Liver (tissue), 7 donors: ENCODE measurements at regions not wholly inside any gene's neighbourhood (a gene's known extent, or its start where the extent isn't known, plus 50 kb on each side); places are given as distances from the start of the nearest gene placed in this dataset.

Experiments
- DNase-seq: peaks from one replicate; pipeline ENCODE4 v3.0.0-alpha.2; 2017; ENCODE audit warnings: low spot score
- H3K27ac ChIP-seq, 2 donors: one replicate each; pipeline ENCODE4 v1.7.0; 2013; ENCODE audit warnings: inconsistent platforms in 2 of 2, low read length in 2 of 2, control low read depth in 1 of 2, low read depth in 1 of 2, mild to moderate bottlenecking in 1 of 2
- H3K27me3 ChIP-seq, 4 donors: one replicate each; pipeline versions ENCODE4 v1.6.1 to v1.7.0; 2013; ENCODE audit warnings: low read length in 3 of 4, inconsistent platforms in 1 of 4, mild to moderate bottlenecking in 1 of 4, moderate library complexity in 1 of 4; ENCODE audit not compliant: control insufficient read depth in 4 of 4, insufficient read depth in 4 of 4
- H3K36me3 ChIP-seq, 4 donors: one replicate each; pipeline versions ENCODE4 v1.6.1 to v1.7.0; 2013; ENCODE audit warnings: low read length in 3 of 4, mild to moderate bottlenecking in 3 of 4, low read depth in 1 of 4, moderate library complexity in 1 of 4; ENCODE audit not compliant: control insufficient read depth in 4 of 4, insufficient read depth in 3 of 4
- H3K4me1 ChIP-seq, 4 donors: one replicate each; pipeline versions ENCODE4 v1.6.1 to v1.7.0; 2013; ENCODE audit warnings: low read length in 3 of 4, mild to moderate bottlenecking in 3 of 4, moderate library complexity in 1 of 4; ENCODE audit not compliant: control insufficient read depth in 4 of 4, insufficient read depth in 4 of 4
- H3K4me3 ChIP-seq, 3 donors: one replicate each; pipeline versions ENCODE4 v1.6.1 to v1.7.0; 2013; ENCODE audit warnings: low read length in 3 of 3, control low read depth in 1 of 3, low read depth in 1 of 3, mild to moderate bottlenecking in 1 of 3
- H3K9ac ChIP-seq, 2 donors: one replicate each; pipeline ENCODE4 v1.7.0; 2013; ENCODE audit warnings: low read length in 2 of 2, mild to moderate bottlenecking in 2 of 2, moderate library complexity in 2 of 2, control low read depth in 1 of 2, low read depth in 1 of 2
- H3K9me3 ChIP-seq, 4 donors: one replicate each; pipeline versions ENCODE4 v1.6.1 to v1.7.0; 2013; ENCODE audit warnings: low read length in 3 of 4; ENCODE audit not compliant: control insufficient read depth in 4 of 4
- ATF3 ChIP-seq: IDR thresholded peaks from 2 replicates; pipeline ENCODE4 v1.6.1; 2016; ENCODE audit warnings: antibody characterized with exemption
- CTCF ChIP-seq: fragments of 150-350 bp; IDR thresholded peaks from 2 replicates; pipeline ENCODE4 v1.5.1; 2017; ENCODE audit warnings: improper control_type of control experiment, low read depth, low read length; ENCODE audit not compliant: missing input control
- EGR1 ChIP-seq, 2 donors: IDR thresholded peaks; 2 replicates each; pipeline ENCODE4 v1.6.1; 2016 to 2018; ENCODE audit warnings: antibody characterized with exemption in 2 of 2, low read depth in 2 of 2
- FOXA1 ChIP-seq: IDR thresholded peaks from 2 replicates; pipeline ENCODE4 v1.6.1; 2016; ENCODE audit warnings: antibody characterized with exemption
- FOXA2 ChIP-seq: IDR thresholded peaks from 2 replicates; pipeline ENCODE4 v1.6.1; 2016; ENCODE audit warnings: antibody characterized with exemption
- GABPA ChIP-seq, 2 donors: IDR thresholded peaks in 1 of 2; conservative IDR thresholded peaks in 1 of 2; 2 replicates each; pipeline ENCODE4 v1.6.1; 2016; ENCODE audit warnings: antibody characterized with exemption in 2 of 2, mild to moderate bottlenecking in 1 of 2, moderate library complexity in 1 of 2
- HNF4A ChIP-seq, 2 donors: conservative IDR thresholded peaks; 2 replicates each; pipeline ENCODE4 v1.6.1; 2016; ENCODE audit warnings: antibody characterized with exemption in 2 of 2, mild to moderate bottlenecking in 2 of 2
- HNF4G ChIP-seq: IDR thresholded peaks from 2 replicates; pipeline ENCODE4 v1.6.1; 2016; ENCODE audit warnings: antibody characterized with exemption
- JUND ChIP-seq, 2 donors: IDR thresholded peaks; 2 replicates each; pipeline ENCODE4 v1.6.1; 2016; ENCODE audit warnings: antibody characterized with exemption in 2 of 2
- NR2F2 ChIP-seq: IDR thresholded peaks from 2 replicates; pipeline ENCODE4 v1.6.1; 2016; ENCODE audit warnings: antibody characterized with exemption
- RAD21 ChIP-seq, 2 donors: IDR thresholded peaks; 2 replicates each; pipeline ENCODE4 v1.6.1; 2016; ENCODE audit warnings: antibody characterized with exemption in 2 of 2, mild to moderate bottlenecking in 2 of 2
- REST ChIP-seq: IDR thresholded peaks from 2 replicates; pipeline ENCODE4 v1.6.1; 2016; ENCODE audit warnings: antibody characterized with exemption, mild to moderate bottlenecking
- RXRA ChIP-seq, 2 donors: IDR thresholded peaks; 2 replicates each; pipeline ENCODE4 v1.6.1; 2017 to 2018; ENCODE audit warnings: antibody characterized with exemption in 2 of 2, mild to moderate bottlenecking in 1 of 2
- SP1 ChIP-seq: IDR thresholded peaks from 2 replicates; pipeline ENCODE4 v1.6.1; 2018; ENCODE audit warnings: antibody characterized with exemption, mild to moderate bottlenecking
- TAF1 ChIP-seq: conservative IDR thresholded peaks from 2 replicates; pipeline ENCODE4 v1.6.1; 2016; ENCODE audit warnings: antibody characterized with exemption, mild to moderate bottlenecking
- YY1 ChIP-seq: IDR thresholded peaks from 2 replicates; pipeline ENCODE4 v1.6.1; 2016; ENCODE audit warnings: antibody characterized with exemption, mild to moderate bottlenecking
- ZBTB33 ChIP-seq: IDR thresholded peaks from 2 replicates; pipeline ENCODE4 v1.6.1; 2016; ENCODE audit warnings: antibody characterized with exemption
- TF ChIP-seq, protein P1 (sequence below): IDR thresholded peaks from 2 replicates; pipeline ENCODE4 v1.6.1; 2016; ENCODE audit warnings: antibody characterized with exemption
- donor health status: healthy.
- donor health status: healthy.
- donor health status: healthy.
- donor health status: healthy.

DNA sequence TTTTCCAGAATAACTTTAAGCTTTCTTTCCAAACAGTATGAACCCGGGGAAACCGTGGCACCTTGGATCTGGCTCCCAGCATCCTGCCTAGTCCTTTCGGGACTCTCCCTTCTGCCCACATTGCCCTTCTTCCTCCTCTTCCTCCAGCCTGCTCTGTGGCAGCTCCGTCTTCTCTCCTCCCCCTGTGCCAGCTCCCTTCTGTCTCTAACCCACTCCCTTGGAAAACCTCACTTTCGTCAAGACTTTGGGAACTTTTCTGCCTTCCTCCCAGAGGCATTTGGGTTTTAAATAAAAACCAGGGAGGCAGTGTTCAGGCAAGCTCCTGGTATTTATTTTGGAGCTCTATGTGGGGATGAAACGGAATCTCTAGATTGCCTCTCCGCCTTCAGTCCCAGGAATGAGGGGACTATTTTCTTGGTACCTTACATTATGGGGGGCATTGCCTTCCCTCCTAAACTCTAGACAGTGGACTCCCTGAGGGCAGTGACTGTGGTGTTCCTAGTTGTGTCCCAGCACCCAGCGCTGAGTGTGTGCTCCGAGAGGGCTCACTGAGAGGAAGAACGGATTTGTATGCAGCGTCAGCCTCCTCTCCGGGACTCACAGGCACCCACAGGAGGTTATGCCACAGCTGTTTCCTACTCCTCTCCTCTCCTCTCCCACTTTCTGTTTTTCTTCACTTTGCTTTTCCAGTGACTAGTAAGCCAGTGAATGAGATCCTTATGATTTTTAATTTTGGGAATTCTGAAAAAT, 105.4 kb upstream of the MRPS22 start (continued):
- TF ChIP-seq REST (no peak), SP1 (no peak)

DNA sequence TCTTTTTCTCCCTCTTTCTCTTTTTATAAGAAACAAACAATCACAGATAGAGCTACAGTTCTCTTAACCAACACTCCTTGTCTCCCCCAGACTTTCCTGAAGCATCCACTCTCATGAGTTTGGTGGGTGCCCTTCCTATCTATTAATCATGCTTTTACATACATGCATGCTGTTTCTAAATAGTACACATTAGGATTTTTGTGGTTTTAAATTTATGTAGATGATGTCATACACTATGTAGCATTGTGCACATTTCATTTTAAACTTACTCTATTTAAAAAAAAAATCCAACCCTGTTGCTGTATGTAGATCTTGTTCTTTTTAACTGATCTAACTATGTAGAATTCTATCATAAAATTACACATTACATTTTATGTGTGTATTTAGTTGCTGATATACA, 104.3 kb upstream of the MRPS22 start:
- no peaks in the 10 kb centered on the region for H3K27me3 ChIP-seq
- DNase-seq: no peak
- no peaks in the 10 kb centered on the region for H3K36me3 ChIP-seq
- no peaks in the 10 kb centered on the region for H3K4me1 ChIP-seq
- no peak overlapping the region for H3K27ac ChIP-seq
- TF ChIP-seq, protein P1, sequence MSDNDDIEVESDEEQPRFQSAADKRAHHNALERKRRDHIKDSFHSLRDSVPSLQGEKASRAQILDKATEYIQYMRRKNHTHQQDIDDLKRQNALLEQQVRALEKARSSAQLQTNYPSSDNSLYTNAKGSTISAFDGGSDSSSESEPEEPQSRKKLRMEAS: no peak
- TF ChIP-seq RXRA (IDR thresholded peaks at IDR 0.05) (no peak), YY1 (no peak), EGR1 (IDR thresholded peaks at IDR 0.05; ENCODE audit: low read depth in 2 of 2) (no peak), JUND (IDR thresholded peaks at IDR 0.05) (no peak), REST (no peak), SP1 (no peak), NR2F2 (no peak), HNF4G (no peak), HNF4A (conservative IDR thresholded peaks at IDR 0.05) (no peak), ATF3 (no peak), CTCF (no peak), TAF1 (no peak), FOXA2 (no peak), GABPA (IDR thresholded peaks at IDR 0.05 in 1 of 2, conservative IDR thresholded peaks at IDR 0.05 in 1 of 2) (no peak), RAD21 (IDR thresholded peaks at IDR 0.05) (no peak), FOXA1 (no peak), ZBTB33 (no peak)
- H3K9ac ChIP-seq: no peak overlapping the region
- H3K4me3 ChIP-seq: no peak overlapping the region
- no peaks in the 10 kb centered on the region for H3K9me3 ChIP-seq
